ENCODE measurements at regions not wholly inside any gene's neighbourhood (a gene's known extent, or its start where the extent isn't known, plus 50 kb on each side); places are given as distances from the start of the nearest gene placed in this dataset.

- Histone ChIP-seq H3K4me3 (no peak overlapping the region), H3K9me3 (no peaks in the 10 kb centered on the region), H3K4me1 (no peaks in the 10 kb centered on the region), H3K36me3 (replicated peaks) (no peaks in the 10 kb centered on the region), H3K27me3 (ENCODE audit: low read depth) (no peaks in the 10 kb centered on the region)
- no peak for DNase-seq (ENCODE audit: low spot score in 2 of 2)
- in situ Hi-C loops (cut with MboI; ENCODE audit: low sequenced_read_pairs): no loop called here
Observed at GRCh38 chr12:74917743-74918142, 291.9 kb downstream of the KCNC2 start.

GRCh38 chr12:74918291-74918690 is 291.3 kb downstream of the KCNC2 start:
- in situ Hi-C loops (cut with MboI; ENCODE audit: low sequenced_read_pairs): no loop called here
- no peak for DNase-seq (ENCODE audit: low spot score in 2 of 2)
- Histone ChIP-seq H3K27me3 (ENCODE audit: low read depth) (no peaks in the 10 kb centered on the region), H3K36me3 (replicated peaks) (no peaks in the 10 kb centered on the region), H3K4me1 (no peaks in the 10 kb centered on the region), H3K9me3 (no peaks in the 10 kb centered on the region), H3K4me3 (no peak overlapping the region)

GRCh38 chr12:74922117-74922516 is 287.5 kb downstream of the KCNC2 start:
- Histone ChIP-seq H3K4me3 (no peak overlapping the region), H3K36me3 (replicated peaks) (no peaks in the 10 kb centered on the region), H3K9me3 (no peaks in the 10 kb centered on the region), H3K4me1 (no peaks in the 10 kb centered on the region), H3K27me3 (ENCODE audit: low read depth) (no peaks in the 10 kb centered on the region)
- DNase-seq (ENCODE audit: low spot score in 2 of 2): no peak
- in situ Hi-C loops (cut with MboI; ENCODE audit: low sequenced_read_pairs): no loop called here

GRCh38 chr12:74922642-74923041 is 287.0 kb downstream of the KCNC2 start:
- H3K4me1 ChIP-seq: no peaks in the 10 kb centered on the region
- no peaks in the 10 kb centered on the region for H3K9me3 ChIP-seq
- no peaks in the 10 kb centered on the region for H3K27me3 ChIP-seq (ENCODE audit: low read depth)
- in situ Hi-C loops (cut with MboI; ENCODE audit: low sequenced_read_pairs): no loop called here
- DNase-seq (ENCODE audit: low spot score in 2 of 2): no peak
- no peaks in the 10 kb centered on the region for H3K36me3 ChIP-seq (replicated peaks)
- no peak overlapping the region for H3K4me3 ChIP-seq

- no peaks in the 10 kb centered on the region; the same call in 1 of the 2 replicates for H3K27me3 ChIP-seq (ENCODE audit: low read depth)
- in situ Hi-C loops (cut with MboI; ENCODE audit: low sequenced_read_pairs): no loop called here
- no peaks in the 10 kb centered on the region for H3K36me3 ChIP-seq (replicated peaks)
- no peaks in the 10 kb centered on the region for H3K9me3 ChIP-seq
- no peak overlapping the region for H3K4me3 ChIP-seq
- DNase-seq (ENCODE audit: low spot score in 2 of 2): no peak
- H3K4me1 ChIP-seq: no peaks in the 10 kb centered on the region
Observed at GRCh38 chr12:74941670-74942069, 268.0 kb downstream of the KCNC2 start.

- Histone ChIP-seq H3K9me3 (no peaks in the 10 kb centered on the region), H3K27me3 (ENCODE audit: low read depth) (no peaks in the 10 kb centered on the region), H3K4me1 (no peaks in the 10 kb centered on the region), H3K36me3 (replicated peaks) (no peaks in the 10 kb centered on the region), H3K4me3 (no peak overlapping the region)
- in situ Hi-C loops (cut with MboI; ENCODE audit: low sequenced_read_pairs): no loop called here
- DNase-seq (ENCODE audit: low spot score in 2 of 2): no peak
Observed at GRCh38 chr12:74945771-74946198, 263.9 kb downstream of the KCNC2 start.

- H3K36me3 ChIP-seq (replicated peaks): no peaks in the 10 kb centered on the region
- DNase-seq (ENCODE audit: low spot score in 2 of 2): no peak
- no peaks in the 10 kb centered on the region for H3K4me1 ChIP-seq
- H3K9me3 ChIP-seq: no peaks in the 10 kb centered on the region
- H3K4me3 ChIP-seq: no peak overlapping the region
- in situ Hi-C loops (cut with MboI; ENCODE audit: low sequenced_read_pairs): no loop called here
- no peaks in the 10 kb centered on the region for H3K27me3 ChIP-seq (ENCODE audit: low read depth)
Observed at GRCh38 chr12:74953697-74954096, 255.9 kb downstream of the KCNC2 start.

- no peak for DNase-seq (ENCODE audit: low spot score in 2 of 2)
- Histone ChIP-seq H3K4me3 (no peak overlapping the region), H3K4me1 (no peaks in the 10 kb centered on the region), H3K27me3 (ENCODE audit: low read depth) (no peaks in the 10 kb centered on the region), H3K9me3 (no peaks in the 10 kb centered on the region), H3K36me3 (replicated peaks) (no peaks in the 10 kb centered on the region)
- in situ Hi-C loops (cut with MboI; ENCODE audit: low sequenced_read_pairs): no loop called here
Observed at GRCh38 chr12:74957231-74957630, 252.4 kb downstream of the KCNC2 start.

GRCh38 chr12:74957634-74958033 is 252.0 kb downstream of the KCNC2 start:
- H3K4me3 ChIP-seq: no peak overlapping the region
- H3K27me3 ChIP-seq (ENCODE audit: low read depth): no peaks in the 10 kb centered on the region
- no peaks in the 10 kb centered on the region for H3K4me1 ChIP-seq
- no peak for DNase-seq (ENCODE audit: low spot score in 2 of 2)
- no peaks in the 10 kb centered on the region for H3K9me3 ChIP-seq
- in situ Hi-C loops (cut with MboI; ENCODE audit: low sequenced_read_pairs): no loop called here
- no peaks in the 10 kb centered on the region for H3K36me3 ChIP-seq (replicated peaks)

GRCh38 chr12:74959657-74960056 is 250.0 kb downstream of the KCNC2 start:
- H3K36me3 ChIP-seq (replicated peaks): no peaks in the 10 kb centered on the region
- in situ Hi-C loops (cut with MboI; ENCODE audit: low sequenced_read_pairs): no loop called here
- H3K9me3 ChIP-seq: no peaks in the 10 kb centered on the region
- no peak overlapping the region for H3K4me3 ChIP-seq
- H3K4me1 ChIP-seq: no peaks in the 10 kb centered on the region
- no peaks in the 10 kb centered on the region for H3K27me3 ChIP-seq (ENCODE audit: low read depth)
- DNase-seq (ENCODE audit: low spot score in 2 of 2): no peak

- no peaks in the 10 kb centered on the region for H3K27me3 ChIP-seq (ENCODE audit: low read depth)
- H3K4me1 ChIP-seq: no peaks in the 10 kb centered on the region
- H3K9me3 ChIP-seq: no peaks in the 10 kb centered on the region
- in situ Hi-C loops (cut with MboI; ENCODE audit: low sequenced_read_pairs): no loop called here
- no peak overlapping the region for H3K4me3 ChIP-seq
- H3K36me3 ChIP-seq (replicated peaks): no peaks in the 10 kb centered on the region
- DNase-seq (ENCODE audit: low spot score in 2 of 2): no peak
Observed at GRCh38 chr12:74963304-74963703, 246.3 kb downstream of the KCNC2 start.

- DNase-seq (ENCODE audit: low spot score in 2 of 2): no peak
- Histone ChIP-seq H3K4me1 (no peaks in the 10 kb centered on the region), H3K36me3 (replicated peaks) (no peaks in the 10 kb centered on the region)
Observed at GRCh38 chr12:74963867-74964331, 245.7 kb downstream of the KCNC2 start.

GRCh38 chr12:74964390-74964789 is 245.2 kb downstream of the KCNC2 start:
- in situ Hi-C loops (cut with MboI; ENCODE audit: low sequenced_read_pairs): no loop called here

More at GRCh38 chr12:74963867-74964331, 245.7 kb downstream of the KCNC2 start:
- no peak overlapping the region for H3K4me3 ChIP-seq
- no peaks in the 10 kb centered on the region for H3K27me3 ChIP-seq (ENCODE audit: low read depth)
- in situ Hi-C loops (cut with MboI; ENCODE audit: low sequenced_read_pairs): no loop called here
- H3K9me3 ChIP-seq: no peaks in the 10 kb centered on the region

GRCh38 chr12:74971201-74971600 is 238.4 kb downstream of the KCNC2 start:
- in situ Hi-C loops (cut with MboI; ENCODE audit: low sequenced_read_pairs): no loop called here
- no peak for DNase-seq (ENCODE audit: low spot score in 2 of 2)
- H3K36me3 ChIP-seq (replicated peaks): no peaks in the 10 kb centered on the region
- H3K4me3 ChIP-seq: no peak overlapping the region
- H3K27me3 ChIP-seq (ENCODE audit: low read depth): no peaks in the 10 kb centered on the region
- no peaks in the 10 kb centered on the region for H3K4me1 ChIP-seq
- H3K9me3 ChIP-seq: no peaks in the 10 kb centered on the region

More at GRCh38 chr12:74964390-74964789, 245.2 kb downstream of the KCNC2 start:
- H3K27me3 ChIP-seq (ENCODE audit: low read depth): no peaks in the 10 kb centered on the region
- no peak overlapping the region for H3K4me3 ChIP-seq
- DNase-seq (ENCODE audit: low spot score in 2 of 2): no peak
- no peaks in the 10 kb centered on the region for H3K36me3 ChIP-seq (replicated peaks)
- no peaks in the 10 kb centered on the region for H3K9me3 ChIP-seq
- H3K4me1 ChIP-seq: no peaks in the 10 kb centered on the region

GRCh38 chr12:74977832-74978481 is 231.7 kb downstream of the KCNC2 start:
- DNase-seq (ENCODE audit: low spot score in 2 of 2): no peak
- in situ Hi-C loops (cut with MboI; ENCODE audit: low sequenced_read_pairs): no loop called here
- no peak overlapping the region for H3K4me3 ChIP-seq
- H3K27me3 ChIP-seq (ENCODE audit: low read depth): peaks cover 7% of the 10 kb centered on the region
- no peaks in the 10 kb centered on the region for H3K4me1 ChIP-seq
- H3K9me3 ChIP-seq: no peaks in the 10 kb centered on the region
- no peaks in the 10 kb centered on the region for H3K36me3 ChIP-seq (replicated peaks)
